DND-41 (cell line): ENCODE measurements at regions not wholly inside any gene's neighbourhood (a gene's known extent, or its start where the extent isn't known, plus 50 kb on each side); places are given as distances from the start of the nearest gene placed in this dataset.

Experiments used
- ATAC-seq: fragments of 200-7000 bp; cut with Tn5 transposase; 3 replicates; pipeline ENCODE4 v1.9.1; 2021; ENCODE audit warnings: low read depth; ENCODE audit not compliant: insufficient read depth
- DNase-seq: peaks from one replicate; pipeline ENCODE4 v3.0.0-alpha.2; 2020
- H2AFZ ChIP-seq: 2 replicates; pipeline ENCODE4 v1.6.0; 2012; ENCODE audit warnings: low read depth, low read length
- H3K27ac ChIP-seq: 2 replicates; pipeline ENCODE4 v1.5.1; 2012; ENCODE audit warnings: low read length, inconsistent platforms
- H3K27me3 ChIP-seq: fragments of 200-600 bp; sonication (generic); 2 replicates; pipeline ENCODE4 v1.6.0; 2012; ENCODE audit warnings: low read length, mild to moderate bottlenecking, inconsistent platforms; ENCODE audit not compliant: insufficient read depth, poor library complexity
- H3K36me3 ChIP-seq: 2 replicates; pipeline ENCODE4 v1.5.1; 2012; ENCODE audit warnings: low read length, inconsistent platforms; ENCODE audit not compliant: insufficient read depth
- H3K4me1 ChIP-seq: 2 replicates; pipeline ENCODE4 v1.5.1; 2012; ENCODE audit warnings: mild to moderate bottlenecking, low read length; ENCODE audit not compliant: insufficient read depth
- H3K4me2 ChIP-seq: 2 replicates; pipeline ENCODE4 v1.6.0; 2012; ENCODE audit warnings: mild to moderate bottlenecking, moderate library complexity, low read length, inconsistent platforms; ENCODE audit not compliant: insufficient read depth
- H3K4me3 ChIP-seq, 2 experiments: fragments of 200-600 bp in 1 of 2; shearing (Covaris generic) in 1 of 2; 2 replicates each; pipeline ENCODE4 v1.5.1; 2012 to 2016; ENCODE audit warnings: inconsistent platforms in 2 of 2, low read length in 2 of 2, mild to moderate bottlenecking in 2 of 2, low read depth in 1 of 2, moderate library complexity in 1 of 2
- H3K79me2 ChIP-seq: 2 replicates; pipeline ENCODE4 v1.6.0; 2012; ENCODE audit warnings: low read length, inconsistent platforms; ENCODE audit not compliant: insufficient read depth
- H3K9ac ChIP-seq: 2 replicates; pipeline ENCODE4 v1.6.0; 2012; ENCODE audit warnings: low read depth, mild to moderate bottlenecking, inconsistent platforms, low read length, moderate library complexity
- H3K9me3 ChIP-seq: 2 replicates; pipeline ENCODE4 v1.5.1; 2012; ENCODE audit warnings: low read length, moderate library complexity, mild to moderate bottlenecking, inconsistent platforms; ENCODE audit not compliant: insufficient read depth, severe bottlenecking
- H4K20me1 ChIP-seq: 2 replicates; pipeline ENCODE4 v1.6.0; 2012; ENCODE audit warnings: low read length; ENCODE audit not compliant: insufficient read depth
- EZH2 ChIP-seq: IDR thresholded peaks from 3 replicates; pipeline ENCODE4 v1.6.1; 2012; ENCODE audit warnings: borderline replicate concordance, low read depth, mild to moderate bottlenecking, moderate library complexity, low read length, inconsistent platforms; ENCODE audit not compliant: severe bottlenecking
- TF ChIP-seq, protein P1 (sequence below): IDR thresholded peaks from 2 replicates; pipeline ENCODE4 v1.5.1; 2012; ENCODE audit warnings: borderline replicate concordance, low read length, moderate library complexity, mild to moderate bottlenecking; ENCODE audit not compliant: poor library complexity, severe bottlenecking; ENCODE audit errors: extremely low read depth

DNA sequence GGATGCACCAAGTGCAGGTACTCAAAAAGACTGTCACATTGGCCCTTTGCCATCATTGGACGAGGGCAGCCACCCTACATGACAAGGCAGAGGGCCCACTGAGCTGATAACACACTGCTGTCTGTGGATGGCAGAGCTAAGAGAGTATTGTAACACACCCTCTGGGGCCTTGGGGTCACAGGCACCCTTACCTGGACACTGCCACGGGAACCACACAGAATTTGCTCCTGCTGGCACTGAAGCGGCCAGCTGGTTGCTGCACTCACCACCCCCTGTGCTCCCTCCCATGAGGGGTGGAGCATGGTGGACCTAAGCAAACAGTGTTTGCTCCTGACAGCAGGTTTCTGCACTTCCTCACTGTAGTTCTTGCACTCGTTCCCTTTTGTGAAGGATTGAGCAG lies 208.2 kb upstream of the SGO1 start:
- Histone ChIP-seq H3K27me3 (no peaks in the 10 kb centered on the region), H3K79me2 (no peaks in the 10 kb centered on the region), H4K20me1 (no peaks in the 10 kb centered on the region), H3K4me2 (no peak overlapping the region), H2AFZ (no peak overlapping the region), H3K9me3 (no peaks in the 10 kb centered on the region), H3K4me3 (no peak overlapping the region), H3K36me3 (no peaks in the 10 kb centered on the region), H3K4me1 (no peaks in the 10 kb centered on the region), H3K27ac (no peak overlapping the region), H3K9ac (no peak overlapping the region)
- ATAC-seq = no peak
- no peak for DNase-seq
- no peak for TF ChIP-seq EZH2
- TF ChIP-seq, protein P1, sequence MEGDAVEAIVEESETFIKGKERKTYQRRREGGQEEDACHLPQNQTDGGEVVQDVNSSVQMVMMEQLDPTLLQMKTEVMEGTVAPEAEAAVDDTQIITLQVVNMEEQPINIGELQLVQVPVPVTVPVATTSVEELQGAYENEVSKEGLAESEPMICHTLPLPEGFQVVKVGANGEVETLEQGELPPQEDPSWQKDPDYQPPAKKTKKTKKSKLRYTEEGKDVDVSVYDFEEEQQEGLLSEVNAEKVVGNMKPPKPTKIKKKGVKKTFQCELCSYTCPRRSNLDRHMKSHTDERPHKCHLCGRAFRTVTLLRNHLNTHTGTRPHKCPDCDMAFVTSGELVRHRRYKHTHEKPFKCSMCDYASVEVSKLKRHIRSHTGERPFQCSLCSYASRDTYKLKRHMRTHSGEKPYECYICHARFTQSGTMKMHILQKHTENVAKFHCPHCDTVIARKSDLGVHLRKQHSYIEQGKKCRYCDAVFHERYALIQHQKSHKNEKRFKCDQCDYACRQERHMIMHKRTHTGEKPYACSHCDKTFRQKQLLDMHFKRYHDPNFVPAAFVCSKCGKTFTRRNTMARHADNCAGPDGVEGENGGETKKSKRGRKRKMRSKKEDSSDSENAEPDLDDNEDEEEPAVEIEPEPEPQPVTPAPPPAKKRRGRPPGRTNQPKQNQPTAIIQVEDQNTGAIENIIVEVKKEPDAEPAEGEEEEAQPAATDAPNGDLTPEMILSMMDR = no peak

DNA sequence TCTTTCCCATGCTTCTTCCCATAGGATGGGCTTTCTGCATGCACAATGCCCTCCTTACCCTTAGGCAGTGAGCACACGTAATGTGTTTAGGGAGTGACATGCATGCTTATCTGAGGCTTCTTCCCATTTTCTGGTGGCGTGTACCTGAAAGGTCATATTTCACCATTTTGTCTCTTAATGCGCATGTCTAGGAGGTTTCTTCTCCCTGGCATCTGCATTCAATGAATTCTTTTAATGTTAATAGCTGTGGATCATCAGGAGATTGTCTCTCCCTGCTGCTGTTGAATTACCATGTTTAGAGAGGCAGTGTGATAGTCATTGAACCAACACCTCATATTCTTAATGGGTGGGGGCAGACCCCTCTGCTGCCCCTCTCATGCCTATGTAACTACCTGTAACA lies 205.6 kb upstream of the SGO1 start:
- Histone ChIP-seq H3K27ac (no peak overlapping the region), H3K36me3 (no peaks in the 10 kb centered on the region), H3K27me3 (no peaks in the 10 kb centered on the region), H2AFZ (no peak overlapping the region), H3K9ac (no peak overlapping the region), H3K4me3 (no peak overlapping the region), H3K4me2 (no peak overlapping the region), H3K4me1 (no peaks in the 10 kb centered on the region), H3K9me3 (no peaks in the 10 kb centered on the region), H4K20me1 (no peaks in the 10 kb centered on the region), H3K79me2 (no peaks in the 10 kb centered on the region)
- DNase-seq (no peak), ATAC-seq (no peak)
- no peak for TF ChIP-seq EZH2
- TF ChIP-seq, protein P1 = no peak

DNA sequence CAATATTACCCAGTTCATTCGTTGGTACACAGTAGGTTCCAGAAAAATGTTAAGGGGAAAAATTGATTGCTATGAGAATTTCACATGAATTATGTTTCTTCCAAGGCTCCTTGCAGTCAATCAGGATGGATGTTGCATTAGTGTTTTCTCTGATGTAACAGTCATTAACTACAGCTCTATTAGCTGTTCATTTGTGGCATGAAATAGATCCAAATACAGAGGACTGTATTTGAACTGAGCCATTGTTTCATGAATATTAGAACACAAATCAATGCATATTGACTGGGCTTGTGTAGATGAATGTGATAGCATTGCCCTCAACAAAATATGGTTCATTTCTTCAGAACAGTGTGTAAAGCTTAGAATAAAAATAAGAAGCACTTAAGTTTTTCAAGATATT lies 203.0 kb upstream of the SGO1 start:
- no peaks in the 10 kb centered on the region for H4K20me1 ChIP-seq
- no peak overlapping the region for H3K9ac ChIP-seq
- no peak overlapping the region for H3K4me3 ChIP-seq
- no peak overlapping the region for H3K27ac ChIP-seq
- TF ChIP-seq, protein P1 = no peak
- TF ChIP-seq EZH2 = no peak
- ATAC-seq (no peak), DNase-seq (no peak)
- H3K9me3 ChIP-seq = no peaks in the 10 kb centered on the region
- no peaks in the 10 kb centered on the region for H3K27me3 ChIP-seq
- no peak overlapping the region for H2AFZ ChIP-seq
- no peaks in the 10 kb centered on the region for H3K4me1 ChIP-seq
- H3K36me3 ChIP-seq = no peaks in the 10 kb centered on the region
- H3K4me2 ChIP-seq = no peak overlapping the region
- no peaks in the 10 kb centered on the region for H3K79me2 ChIP-seq

DNA sequence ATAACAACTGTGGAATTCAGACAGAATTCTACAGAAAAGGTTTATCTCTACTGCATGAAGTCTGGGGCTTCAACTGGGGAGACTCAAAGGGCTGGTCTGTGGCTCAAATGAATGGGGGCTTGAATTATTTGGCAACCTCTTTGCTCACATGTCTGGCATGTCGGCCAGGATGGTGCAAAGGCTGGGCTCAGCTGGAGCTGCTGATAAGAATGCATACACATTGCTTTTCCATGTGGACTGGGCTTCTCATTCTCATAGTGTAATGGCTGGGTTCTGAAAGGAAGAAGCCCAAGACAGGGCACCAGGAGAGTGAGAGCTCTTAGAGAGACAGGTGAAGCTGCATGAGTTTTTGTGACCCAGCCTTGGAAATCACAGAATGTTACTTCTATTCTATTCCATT lies 194.3 kb upstream of the SGO1 start:
- no peak overlapping the region for H2AFZ ChIP-seq

More for the DNA sequence above, 194.3 kb upstream of the SGO1 start:
- Histone ChIP-seq H3K9me3 (no peaks in the 10 kb centered on the region), H4K20me1 (no peaks in the 10 kb centered on the region), H3K4me1 (no peaks in the 10 kb centered on the region), H3K36me3 (no peaks in the 10 kb centered on the region), H3K4me2 (no peak overlapping the region), H3K9ac (no peak overlapping the region), H3K27me3 (no peaks in the 10 kb centered on the region), H3K79me2 (no peaks in the 10 kb centered on the region), H3K27ac (no peak overlapping the region), H3K4me3 (no peak overlapping the region)
- no peak for DNase-seq
- no peak for ATAC-seq
- TF ChIP-seq, protein P1 = no peak
- no peak for TF ChIP-seq EZH2
